Keratinocyte (primary cell): ENCODE measurements at regions not wholly inside any gene's neighbourhood (a gene's known extent, or its start where the extent isn't known, plus 50 kb on each side); places are given as distances from the start of the nearest gene placed in this dataset.

Source experiments
- DNase-seq: peaks from one replicate; pipeline ENCODE4 v3.0.0-alpha.2; 2011; ENCODE audit warnings: low read depth, missing footprints, low spot score
- FAIRE-seq: peaks from 2 replicates; lab custom pipeline; 2011; peaks lifted over from hg19 to GRCh38; lab: Jason Lieb, UNC
- H2AFZ ChIP-seq: 2 replicates; pipeline ENCODE4 v1.6.0; 2012; ENCODE audit warnings: low read length, control low read depth, inconsistent platforms; ENCODE audit not compliant: control insufficient read depth
- H3K27ac ChIP-seq: 2 replicates; pipeline ENCODE4 v1.5.1; 2011; ENCODE audit warnings: low read length; ENCODE audit not compliant: control insufficient read depth, insufficient read depth
- H3K27me3 ChIP-seq: 3 replicates; pipeline ENCODE4 v1.6.0; 2011; ENCODE audit warnings: low read length; ENCODE audit not compliant: control insufficient read depth, insufficient read depth; ENCODE audit errors: extremely low read depth
- H3K36me3 ChIP-seq, 2 experiments: 2 replicates in 1 of 2; 3 replicates in 1 of 2; pipeline ENCODE4 v1.5.1; 2011; ENCODE audit warnings: low read length in 2 of 2, mild to moderate bottlenecking in 1 of 2; ENCODE audit not compliant: control insufficient read depth in 2 of 2, insufficient read depth in 2 of 2; ENCODE audit errors: extremely low read depth in 1 of 2
- H3K4me1 ChIP-seq: 3 replicates; pipeline ENCODE4 v1.5.1; 2011; ENCODE audit warnings: low read length; ENCODE audit not compliant: control insufficient read depth, insufficient read depth; ENCODE audit errors: extremely low read depth
- H3K4me2 ChIP-seq: 3 replicates; pipeline ENCODE4 v1.6.0; 2011; ENCODE audit warnings: low read depth, low read length; ENCODE audit not compliant: control insufficient read depth, insufficient read depth; ENCODE audit errors: extremely low read depth
- H3K4me3 ChIP-seq, 3 experiments: fragments of 200-600 bp in 1 of 3; sonication (generic) in 1 of 3; 2 replicates in 2 of 3; 3 replicates in 1 of 3; pipeline ENCODE4 v1.5.1; 2011 to 2016; ENCODE audit warnings: low read length in 3 of 3, mild to moderate bottlenecking in 3 of 3, control low read depth in 2 of 3, inconsistent platforms in 1 of 3, low read depth in 1 of 3, mixed read lengths in 1 of 3, mixed run types in 1 of 3, moderate library complexity in 1 of 3; ENCODE audit not compliant: control insufficient read depth in 2 of 3, insufficient read depth in 2 of 3; ENCODE audit errors: extremely low read depth in 1 of 3
- H3K79me2 ChIP-seq: 2 replicates; pipeline ENCODE4 v1.6.0; 2012; ENCODE audit warnings: low read length; ENCODE audit not compliant: control insufficient read depth, insufficient read depth
- H3K9ac ChIP-seq: 3 replicates; pipeline ENCODE4 v1.6.0; 2011; ENCODE audit warnings: low read length; ENCODE audit not compliant: control insufficient read depth, insufficient read depth; ENCODE audit errors: extremely low read depth
- H3K9me1 ChIP-seq: 3 replicates; pipeline ENCODE4 v1.6.0; 2011; ENCODE audit warnings: low read length; ENCODE audit not compliant: control insufficient read depth, insufficient read depth; ENCODE audit errors: extremely low read depth
- H3K9me3 ChIP-seq: 2 replicates; pipeline ENCODE4 v1.5.1; 2012; ENCODE audit warnings: low read depth, low read length; ENCODE audit not compliant: control insufficient read depth
- H4K20me1 ChIP-seq: 3 replicates; pipeline ENCODE4 v1.6.0; 2011; ENCODE audit warnings: low read length; ENCODE audit not compliant: control insufficient read depth, insufficient read depth; ENCODE audit errors: extremely low read depth
- CTCF ChIP-seq, 3 experiments: IDR thresholded peaks in 1 of 3; conservative IDR thresholded peaks in 1 of 3; optimal IDR thresholded peaks in 1 of 3; 2 replicates in 2 of 3; 3 replicates in 1 of 3; pipeline versions ENCODE3 to v1.5.1; 2011; ENCODE audit warnings: low read length in 3 of 3, mild to moderate bottlenecking in 3 of 3, moderate library complexity in 2 of 3, control low read depth in 1 of 3, inconsistent platforms in 1 of 3; ENCODE audit not compliant: insufficient read depth in 2 of 3; ENCODE audit errors: extremely low read depth in 1 of 3
- EZH2 ChIP-seq: IDR thresholded peaks from one replicate; pipeline ENCODE4 v1.6.1; 2012; ENCODE audit warnings: inconsistent platforms, mild to moderate bottlenecking, low read length, moderate library complexity
- dilution Hi-C: fragments of 300-500 bp; cut with MboI; formaldehyde crosslinking; loops from one replicate; pipeline ENCODE4 v1.7.0; 2020; ENCODE audit warnings: low sequenced_read_pairs; ENCODE audit not compliant: extremely low pct_ligation_motif_present

GRCh38 chr7:25756601-25757000 is 395.4 kb upstream of the NFE2L3 start:
- Histone ChIP-seq H3K4me2 (no peak overlapping the region), H3K9me3 (no peaks in the 10 kb centered on the region), H3K27ac (no peak overlapping the region), H2AFZ (no peak overlapping the region), H3K9me1 (no peaks in the 10 kb centered on the region), H3K4me1 (peaks cover 17% of the 10 kb centered on the region), H3K27me3 (no peaks in the 10 kb centered on the region), H4K20me1 (no peaks in the 10 kb centered on the region), H3K4me3 (no peak overlapping the region), H3K79me2 (no peaks in the 10 kb centered on the region), H3K36me3 (no peaks in the 10 kb centered on the region), H3K9ac (no peak overlapping the region)
- TF ChIP-seq EZH2 (no peak), CTCF (optimal IDR thresholded peaks at IDR 0.05 in 1 of 3, IDR thresholded peaks at IDR 0.05 in 1 of 3, conservative IDR thresholded peaks at IDR 0.05 in 1 of 3; ENCODE audit: extremely low read depth in 1 of 3, insufficient read depth in 2 of 3, low read length in 3 of 3) (no peak)
- no peak for FAIRE-seq
- no peak for DNase-seq
- dilution Hi-C loops: loop anchor here (5.0 kb wide), 1 partner anchor 36 kb away; no protein-coding TSS in a partner anchor

- Histone ChIP-seq H3K27ac (no peak overlapping the region), H3K79me2 (no peaks in the 10 kb centered on the region), H3K9me1 (no peaks in the 10 kb centered on the region), H3K9me3 (no peaks in the 10 kb centered on the region), H3K27me3 (no peaks in the 10 kb centered on the region), H3K9ac (no peak overlapping the region), H3K4me1 (peaks cover 10% of the 10 kb centered on the region), H2AFZ (no peak overlapping the region), H3K4me3 (peak overlapping the region in 1 of 3 experiments; percentile 3), H3K4me2 (peak overlapping the region; percentile 45), H4K20me1 (no peaks in the 10 kb centered on the region), H3K36me3 (no peaks in the 10 kb centered on the region)
- no peak for DNase-seq
- peak; percentile 76 for FAIRE-seq
- dilution Hi-C loops: loop anchor here (5.0 kb wide), 1 partner anchor 34 kb away; no protein-coding TSS in a partner anchor
- TF ChIP-seq CTCF (optimal IDR thresholded peaks at IDR 0.05 in 1 of 3, IDR thresholded peaks at IDR 0.05 in 1 of 3, conservative IDR thresholded peaks at IDR 0.05 in 1 of 3; ENCODE audit: extremely low read depth in 1 of 3, insufficient read depth in 2 of 3, low read length in 3 of 3): no peak
- TF ChIP-seq EZH2: no peak
Observed at GRCh38 chr7:25758559-25758958, 393.4 kb upstream of the NFE2L3 start.
